HS-5 (cell line): ENCODE measurements at regions not wholly inside any gene's neighbourhood (a gene's known extent, or its start where the extent isn't known, plus 50 kb on each side); places are given as distances from the start of the nearest gene placed in this dataset.
"Not testable (repeated sequence)": the region's sequence is repeated elsewhere in the genome, so short reads cannot be mapped to it uniquely, and the experiment has no call there.

ENCODE experiments used
- DNase-seq: peaks from one replicate; pipeline ENCODE4 v3.0.0-alpha.2; 2012; ENCODE audit warnings: low read depth

- DNase-seq = no peak
Measured at GRCh38 chr11:92111287-92111686, 113.3 kb upstream of the FAT3 start.

- DNase-seq = no peak
Measured at GRCh38 chr11:92109466-92109865, 115.2 kb upstream of the FAT3 start.

GRCh38 chr11:92107331-92107730 lies 117.3 kb upstream of the FAT3 start:
- DNase-seq = no peak

GRCh38 chr11:92104349-92104748 lies 120.3 kb upstream of the FAT3 start:
- no peak for DNase-seq

- DNase-seq = no peak
Measured at GRCh38 chr11:92101920-92102319, 122.7 kb upstream of the FAT3 start.

GRCh38 chr11:92099183-92099582 lies 125.4 kb upstream of the FAT3 start:
- DNase-seq = no peak

- no peak for DNase-seq
Measured at GRCh38 chr11:92098172-92098571, 126.4 kb upstream of the FAT3 start.

- DNase-seq = no peak
Measured at GRCh38 chr11:92087725-92088537, 136.7 kb upstream of the FAT3 start.

- no peak for DNase-seq
Measured at GRCh38 chr11:92083123-92083522, 141.5 kb upstream of the FAT3 start.

- no peak for DNase-seq
Measured at GRCh38 chr11:92082652-92083051, 142.0 kb upstream of the FAT3 start.

GRCh38 chr11:92074498-92074897 lies 150.1 kb upstream of the FAT3 start:
- DNase-seq = not testable (repeated sequence)

GRCh38 chr11:92071660-92072059 lies 153.0 kb upstream of the FAT3 start:
- no peak for DNase-seq

GRCh38 chr11:92070026-92070889 lies 154.4 kb upstream of the FAT3 start:
- no peak for DNase-seq

- no peak for DNase-seq
Measured at GRCh38 chr11:92067016-92067415, 157.6 kb upstream of the FAT3 start.

- no peak for DNase-seq
Measured at GRCh38 chr11:92061456-92062062, 163.1 kb upstream of the FAT3 start.

- no peak for DNase-seq
Measured at GRCh38 chr11:92057849-92058442, 166.7 kb upstream of the FAT3 start.

GRCh38 chr11:92053216-92053615 lies 171.4 kb upstream of the FAT3 start:
- DNase-seq = no peak

- no peak for DNase-seq
Measured at GRCh38 chr11:92050305-92050704, 174.3 kb upstream of the FAT3 start.

GRCh38 chr11:92048415-92048814 lies 176.2 kb upstream of the FAT3 start:
- DNase-seq = no peak

- DNase-seq = no peak
Measured at GRCh38 chr11:92046103-92046502, 178.5 kb upstream of the FAT3 start.

GRCh38 chr11:92045301-92045700 lies 179.3 kb upstream of the FAT3 start:
- no peak for DNase-seq

- no peak for DNase-seq
Measured at GRCh38 chr11:92035488-92035887, 189.1 kb upstream of the FAT3 start.
